ENCODE measurements at regions not wholly inside any gene's neighbourhood (a gene's known extent, or its start where the extent isn't known, plus 50 kb on each side); places are given as distances from the start of the nearest gene placed in this dataset.

DNA sequence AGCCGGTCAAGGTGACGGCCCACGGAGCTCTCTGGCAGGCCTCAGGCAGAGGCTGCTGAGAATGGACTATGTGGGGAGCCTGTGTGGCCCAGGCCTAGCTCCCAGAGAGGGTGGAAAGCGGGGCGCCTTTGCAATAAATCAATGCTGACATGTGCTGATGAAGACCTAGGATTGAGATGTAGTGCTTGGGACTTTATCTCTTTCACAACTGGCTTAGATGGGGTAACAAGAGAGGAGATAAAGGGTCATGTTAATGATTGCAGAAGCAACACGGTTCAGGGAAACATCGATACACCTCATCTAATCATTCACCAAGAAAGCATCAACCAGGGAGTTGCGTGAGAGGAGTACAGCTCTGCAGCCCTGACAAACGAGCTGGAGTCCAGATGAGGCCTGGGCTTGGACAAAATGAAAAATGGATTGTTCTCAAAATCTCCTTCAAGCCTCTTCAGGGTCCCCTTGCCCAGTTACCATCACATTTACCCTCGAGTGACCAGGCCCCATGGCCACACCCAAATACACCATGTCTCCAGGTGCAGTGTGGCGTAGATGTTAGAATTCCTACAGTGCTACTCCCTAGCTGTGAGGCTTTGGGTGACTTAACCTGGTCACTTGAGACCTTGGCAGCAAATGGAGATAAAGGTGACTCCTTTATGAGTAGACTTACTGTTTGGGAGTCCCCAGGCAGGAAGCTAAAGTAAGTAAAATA lies 146.4 kb upstream of the LIPC start (continued):
- TF ChIP-seq, protein P1, sequence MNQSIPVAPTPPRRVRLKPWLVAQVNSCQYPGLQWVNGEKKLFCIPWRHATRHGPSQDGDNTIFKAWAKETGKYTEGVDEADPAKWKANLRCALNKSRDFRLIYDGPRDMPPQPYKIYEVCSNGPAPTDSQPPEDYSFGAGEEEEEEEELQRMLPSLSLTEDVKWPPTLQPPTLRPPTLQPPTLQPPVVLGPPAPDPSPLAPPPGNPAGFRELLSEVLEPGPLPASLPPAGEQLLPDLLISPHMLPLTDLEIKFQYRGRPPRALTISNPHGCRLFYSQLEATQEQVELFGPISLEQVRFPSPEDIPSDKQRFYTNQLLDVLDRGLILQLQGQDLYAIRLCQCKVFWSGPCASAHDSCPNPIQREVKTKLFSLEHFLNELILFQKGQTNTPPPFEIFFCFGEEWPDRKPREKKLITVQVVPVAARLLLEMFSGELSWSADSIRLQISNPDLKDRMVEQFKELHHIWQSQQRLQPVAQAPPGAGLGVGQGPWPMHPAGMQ (IDR thresholded peaks at IDR 0.05; ENCODE audit: borderline replicate concordance) = no peak
- no peak for TF ChIP-seq CBFB (IDR thresholded peaks at IDR 0.05; ENCODE audit: low read depth)

DNA sequence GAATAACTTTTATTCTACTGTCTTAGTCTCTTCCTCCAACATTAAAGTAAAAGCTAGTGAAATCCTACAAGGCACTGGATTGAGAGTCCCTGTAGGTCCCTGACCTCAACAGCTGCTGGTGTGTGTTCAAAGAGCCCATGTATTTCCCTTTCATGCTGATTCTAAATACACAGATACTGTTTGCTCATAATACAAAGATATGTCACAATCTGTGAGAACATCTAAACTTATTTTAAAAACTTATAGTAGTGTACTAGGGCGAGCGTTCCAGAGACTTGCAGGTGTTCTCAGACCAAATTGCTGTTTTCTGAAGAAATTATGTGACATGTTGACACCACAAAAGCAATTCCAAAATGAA lies 145.9 kb upstream of the LIPC start:
- in situ Hi-C loops (cut with MboI) = no loop called here
- ATAC-seq (no peak), DNase-seq (ENCODE audit: low read depth, low spot score) (no peak), FAIRE-seq (no peak)
- no peak overlapping the region for H3K4me2 ChIP-seq (ENCODE audit: control insufficient read depth, insufficient read depth)
- no peak overlapping the region for H3K27ac ChIP-seq (ENCODE audit: control insufficient read depth, insufficient read depth)
- no peaks in the 10 kb centered on the region for H3K4me1 ChIP-seq (ENCODE audit: control insufficient read depth, insufficient read depth, low read length)
- intact Hi-C loops (cut with micrococcal nuclease; ENCODE audit: unreplicated experiment) = no loop called here
- no peaks in the 10 kb centered on the region for H3K79me2 ChIP-seq (ENCODE audit: control insufficient read depth, insufficient read depth, low read length)
- ChIA-PET SMC1A (ENCODE audit: uncharacterized antibody, unreplicated experiment) (interaction anchor here (0.7 to 1.5 kb wide), 3 partner anchors 8 to 156 kb away, joined by 3 to 5 read pairs (median 5); no protein-coding TSS in a partner anchor), POLR2A (interaction anchor here (1.2 kb wide), 1 partner anchor 178 kb away, joined by 3 read pairs; no protein-coding TSS in a partner anchor), CTCF (interaction anchor here (1.4 kb wide), 1 partner anchor 19 kb away, joined by 4 read pairs; no protein-coding TSS in a partner anchor), RAD21 (ENCODE audit: unreplicated experiment) (no interaction called here)
- WGBS (ENCODE audit: insufficient coverage, insufficient replicate concordance, low lambda C conversion rate, missing lambda C conversion rate) = 69% methylated on average over 2 of the region's 2 CpGs
- no peak overlapping the region for H3K4me3 ChIP-seq
- no peaks in the 10 kb centered on the region for H4K20me1 ChIP-seq (ENCODE audit: control insufficient read depth, insufficient read depth)
- no peaks in the 10 kb centered on the region for H3K27me3 ChIP-seq (replicated peaks in 1 of 2; ENCODE audit: control insufficient read depth in 2 of 2, insufficient read depth in 2 of 2, low read length in 1 of 2)
- no TSS peak for BruUV-seq (replicated peaks)
- no peaks in the 10 kb centered on the region for H3K36me3 ChIP-seq (ENCODE audit: control insufficient read depth in 2 of 2, insufficient read depth in 2 of 2, low read length in 1 of 2)
- no peak overlapping the region; the same call in 1 of the 2 replicates for H2AFZ ChIP-seq (ENCODE audit: control insufficient read depth, low read depth, low read length)
- H3K9me3 ChIP-seq (replicated peaks; ENCODE audit: control insufficient read depth, insufficient read depth, low read length) = no peaks in the 10 kb centered on the region
- H3K9ac ChIP-seq (ENCODE audit: control insufficient read depth, insufficient read depth, low read length) = no peak overlapping the region
- TF ChIP-seq RELA (IDR thresholded peaks at IDR 0.05; ENCODE audit: borderline replicate concordance, partially characterized antibody) (no peak), KLF5 (IDR thresholded peaks at IDR 0.05; ENCODE audit: partially characterized antibody) (no peak), RFX5 (IDR thresholded peaks at IDR 0.05; ENCODE audit: low read depth, low read length) (no peak), ATF2 (IDR thresholded peaks at IDR 0.05; ENCODE audit: low read length) (no peak), BMI1 (IDR thresholded peaks at IDR 0.05; ENCODE audit: borderline replicate concordance) (no peak), HDAC6 (IDR thresholded peaks at IDR 0.05; ENCODE audit: unreplicated experiment) (no peak), MYB (IDR thresholded peaks at IDR 0.05; ENCODE audit: borderline replicate concordance, low read depth, low read length) (no peak), PAX8 (IDR thresholded peaks at IDR 0.05) (no peak), YY1 (IDR thresholded peaks at IDR 0.05; ENCODE audit: low read depth, low read length) (no peak), CEBPZ (IDR thresholded peaks at IDR 0.05; ENCODE audit: low read depth, low read length) (no peak)
